GM18519 (cell line): ENCODE measurements at regions not wholly inside any gene's neighbourhood (a gene's known extent, or its start where the extent isn't known, plus 50 kb on each side); places are given as distances from the start of the nearest gene placed in this dataset.

ENCODE experiments used
- ATAC-seq: cut with Tn5 transposase; IDR thresholded peaks from one replicate; pipeline ENCODE4 v1.9.1; 2021; ENCODE audit warnings: mild to moderate bottlenecking, moderate library complexity; ENCODE audit not compliant: unreplicated experiment, low FRiP score

GRCh38 chr3:162166543-162166942, 669.9 kb downstream of the OTOL1 start:
- ATAC-seq = no peak

- ATAC-seq = no peak
Observed at GRCh38 chr3:162168715-162169114, 672.1 kb downstream of the OTOL1 start.

- ATAC-seq = no peak
Observed at GRCh38 chr3:162170581-162170980, 674.0 kb downstream of the OTOL1 start.

- ATAC-seq = no peak
Observed at GRCh38 chr3:162171970-162172369, 675.4 kb downstream of the OTOL1 start.

GRCh38 chr3:162175145-162175544, 678.5 kb downstream of the OTOL1 start:
- ATAC-seq = no peak

GRCh38 chr3:162175878-162176277, 679.3 kb downstream of the OTOL1 start:
- no peak for ATAC-seq

- ATAC-seq = no peak
Observed at GRCh38 chr3:162183440-162183839, 686.8 kb downstream of the OTOL1 start.

- no peak for ATAC-seq
Observed at GRCh38 chr3:162192340-162193029, 695.9 kb downstream of the OTOL1 start.

- no peak for ATAC-seq
Observed at GRCh38 chr3:162193148-162194095, 696.8 kb downstream of the OTOL1 start.

GRCh38 chr3:162195147-162195546, 698.5 kb downstream of the OTOL1 start:
- ATAC-seq = no peak

GRCh38 chr3:162196964-162197363, 700.4 kb downstream of the OTOL1 start:
- ATAC-seq = no peak

GRCh38 chr3:162200836-162201235, 704.2 kb downstream of the OTOL1 start:
- ATAC-seq = no peak

GRCh38 chr3:162206648-162207047, 710.0 kb downstream of the OTOL1 start:
- no peak for ATAC-seq

GRCh38 chr3:162211470-162211869, 714.9 kb downstream of the OTOL1 start:
- no peak for ATAC-seq

- ATAC-seq = no peak
Observed at GRCh38 chr3:162213196-162213595, 716.6 kb downstream of the OTOL1 start.

- no peak for ATAC-seq
Observed at GRCh38 chr3:162213956-162214355, 717.3 kb downstream of the OTOL1 start.

GRCh38 chr3:162217647-162218046, 721.0 kb downstream of the OTOL1 start:
- ATAC-seq = no peak

- no peak for ATAC-seq
Observed at GRCh38 chr3:162218479-162218878, 721.9 kb downstream of the OTOL1 start.

GRCh38 chr3:162224746-162225145, 728.1 kb downstream of the OTOL1 start:
- no peak for ATAC-seq

- ATAC-seq = no peak
Observed at GRCh38 chr3:162236949-162237348, 740.3 kb downstream of the OTOL1 start.

GRCh38 chr3:162250782-162251181, 754.2 kb downstream of the OTOL1 start:
- ATAC-seq = no peak

GRCh38 chr3:162262129-162262528, 765.5 kb downstream of the OTOL1 start:
- ATAC-seq = no peak
